ENCODE measurements at regions not wholly inside any gene's neighbourhood (a gene's known extent, or its start where the extent isn't known, plus 50 kb on each side); places are given as distances from the start of the nearest gene placed in this dataset.

- WGBS, result 96% methylated on average over 4 of the region's 4 CpGs
- no peak for TF ChIP-seq CTCF (IDR thresholded peaks at IDR 0.05; ENCODE audit: low read depth, low read length, missing input control)
- TF ChIP-seq GABPA (IDR thresholded peaks at IDR 0.05 in 1 of 2, conservative IDR thresholded peaks at IDR 0.05 in 1 of 2), result no peak
- no peak for TF ChIP-seq HNF4A (conservative IDR thresholded peaks at IDR 0.05)
- TF ChIP-seq RXRA (IDR thresholded peaks at IDR 0.05), result no peak
- TF ChIP-seq TAF1 (conservative IDR thresholded peaks at IDR 0.05), result no peak
- H3K36me3 ChIP-seq (ENCODE audit: control insufficient read depth in 4 of 4, insufficient read depth in 3 of 4, low read depth in 1 of 4, low read length in 3 of 4), result no peaks in the 10 kb centered on the region
- no peak overlapping the region for H3K9ac ChIP-seq (ENCODE audit: low read depth in 1 of 2, low read length in 2 of 2)
- no peak overlapping the region for H3K4me3 ChIP-seq (ENCODE audit: low read depth in 1 of 3, low read length in 3 of 3)
- DNase-seq (ENCODE audit: low spot score), result no peak
- no peak overlapping the region for H3K27ac ChIP-seq (ENCODE audit: low read depth in 1 of 2, low read length in 2 of 2)
- no peaks in the 10 kb centered on the region for H3K4me1 ChIP-seq (ENCODE audit: control insufficient read depth in 4 of 4, insufficient read depth in 4 of 4, low read length in 3 of 4)
- peaks cover 0 to 5% (median 0%) of the 10 kb centered on the region in 4 donors for H3K27me3 ChIP-seq (ENCODE audit: control insufficient read depth in 4 of 4, insufficient read depth in 4 of 4, low read length in 3 of 4)
- peaks cover 0 to 8% (median 7%) of the 10 kb centered on the region in 4 donors for H3K9me3 ChIP-seq (ENCODE audit: control insufficient read depth in 4 of 4, low read length in 3 of 4)
These were observed 51.3 kb upstream of the WNT7A start for GRCh38 chr3:13931172-13931571.
